ENCODE measurements at regions not wholly inside any gene's neighbourhood (a gene's known extent, or its start where the extent isn't known, plus 50 kb on each side); places are given as distances from the start of the nearest gene placed in this dataset.

GRCh38 chr3:20396335-20396734 lies 210.3 kb upstream of the SGO1 start:
- Histone ChIP-seq H3K4me1 (ENCODE audit: control insufficient read depth, insufficient read depth, low read length) (no peaks in the 10 kb centered on the region), H3K36me3 (ENCODE audit: control insufficient read depth, insufficient read depth, low read length) (no peaks in the 10 kb centered on the region), H3K27ac (ENCODE audit: low read length) (no peak overlapping the region), H3K27me3 (ENCODE audit: control insufficient read depth, insufficient read depth, low read length) (no peaks in the 10 kb centered on the region), H3K4me3 (ENCODE audit: low read depth in 2 of 2, low read length in 2 of 2) (no peak overlapping the region), H3K9me3 (ENCODE audit: control insufficient read depth, insufficient read depth, low read depth, low read length) (no peaks in the 10 kb centered on the region)
- ChIA-PET POLR2A (no interaction called here), CTCF (no interaction called here)
- TF ChIP-seq TCF7L2 (IDR thresholded peaks at IDR 0.05; ENCODE audit: low read depth, low read length), result no peak
- no peak for TF ChIP-seq SIN3A (IDR thresholded peaks at IDR 0.05; ENCODE audit: borderline replicate concordance, insufficient read depth, low read depth, low read length)
- no peak for TF ChIP-seq POLR2AphosphoS5 (IDR thresholded peaks at IDR 0.05; ENCODE audit: low read depth, low read length)
- TF ChIP-seq, protein P1, sequence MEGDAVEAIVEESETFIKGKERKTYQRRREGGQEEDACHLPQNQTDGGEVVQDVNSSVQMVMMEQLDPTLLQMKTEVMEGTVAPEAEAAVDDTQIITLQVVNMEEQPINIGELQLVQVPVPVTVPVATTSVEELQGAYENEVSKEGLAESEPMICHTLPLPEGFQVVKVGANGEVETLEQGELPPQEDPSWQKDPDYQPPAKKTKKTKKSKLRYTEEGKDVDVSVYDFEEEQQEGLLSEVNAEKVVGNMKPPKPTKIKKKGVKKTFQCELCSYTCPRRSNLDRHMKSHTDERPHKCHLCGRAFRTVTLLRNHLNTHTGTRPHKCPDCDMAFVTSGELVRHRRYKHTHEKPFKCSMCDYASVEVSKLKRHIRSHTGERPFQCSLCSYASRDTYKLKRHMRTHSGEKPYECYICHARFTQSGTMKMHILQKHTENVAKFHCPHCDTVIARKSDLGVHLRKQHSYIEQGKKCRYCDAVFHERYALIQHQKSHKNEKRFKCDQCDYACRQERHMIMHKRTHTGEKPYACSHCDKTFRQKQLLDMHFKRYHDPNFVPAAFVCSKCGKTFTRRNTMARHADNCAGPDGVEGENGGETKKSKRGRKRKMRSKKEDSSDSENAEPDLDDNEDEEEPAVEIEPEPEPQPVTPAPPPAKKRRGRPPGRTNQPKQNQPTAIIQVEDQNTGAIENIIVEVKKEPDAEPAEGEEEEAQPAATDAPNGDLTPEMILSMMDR (IDR thresholded peaks at IDR 0.05), result no peak
- TF ChIP-seq, protein P2, sequence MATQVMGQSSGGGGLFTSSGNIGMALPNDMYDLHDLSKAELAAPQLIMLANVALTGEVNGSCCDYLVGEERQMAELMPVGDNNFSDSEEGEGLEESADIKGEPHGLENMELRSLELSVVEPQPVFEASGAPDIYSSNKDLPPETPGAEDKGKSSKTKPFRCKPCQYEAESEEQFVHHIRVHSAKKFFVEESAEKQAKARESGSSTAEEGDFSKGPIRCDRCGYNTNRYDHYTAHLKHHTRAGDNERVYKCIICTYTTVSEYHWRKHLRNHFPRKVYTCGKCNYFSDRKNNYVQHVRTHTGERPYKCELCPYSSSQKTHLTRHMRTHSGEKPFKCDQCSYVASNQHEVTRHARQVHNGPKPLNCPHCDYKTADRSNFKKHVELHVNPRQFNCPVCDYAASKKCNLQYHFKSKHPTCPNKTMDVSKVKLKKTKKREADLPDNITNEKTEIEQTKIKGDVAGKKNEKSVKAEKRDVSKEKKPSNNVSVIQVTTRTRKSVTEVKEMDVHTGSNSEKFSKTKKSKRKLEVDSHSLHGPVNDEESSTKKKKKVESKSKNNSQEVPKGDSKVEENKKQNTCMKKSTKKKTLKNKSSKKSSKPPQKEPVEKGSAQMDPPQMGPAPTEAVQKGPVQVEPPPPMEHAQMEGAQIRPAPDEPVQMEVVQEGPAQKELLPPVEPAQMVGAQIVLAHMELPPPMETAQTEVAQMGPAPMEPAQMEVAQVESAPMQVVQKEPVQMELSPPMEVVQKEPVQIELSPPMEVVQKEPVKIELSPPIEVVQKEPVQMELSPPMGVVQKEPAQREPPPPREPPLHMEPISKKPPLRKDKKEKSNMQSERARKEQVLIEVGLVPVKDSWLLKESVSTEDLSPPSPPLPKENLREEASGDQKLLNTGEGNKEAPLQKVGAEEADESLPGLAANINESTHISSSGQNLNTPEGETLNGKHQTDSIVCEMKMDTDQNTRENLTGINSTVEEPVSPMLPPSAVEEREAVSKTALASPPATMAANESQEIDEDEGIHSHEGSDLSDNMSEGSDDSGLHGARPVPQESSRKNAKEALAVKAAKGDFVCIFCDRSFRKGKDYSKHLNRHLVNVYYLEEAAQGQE (IDR thresholded peaks at IDR 0.05; ENCODE audit: insufficient read depth in 1 of 2, low read depth in 2 of 2, low read length in 1 of 2), result no peak
- ATAC-seq (no peak), DNase-seq (ENCODE audit: low read depth, low spot score) (no peak)
- intact Hi-C loops (cut with micrococcal nuclease; ENCODE audit: unreplicated experiment) (no loop called here), in situ Hi-C loops (cut with HindIII; ENCODE audit: low pct_unique_long_range_greater_than_20kb, low sequenced_read_pairs) (no loop called here)
- no TSS peak for BruUV-seq (replicated peaks)

DNA sequence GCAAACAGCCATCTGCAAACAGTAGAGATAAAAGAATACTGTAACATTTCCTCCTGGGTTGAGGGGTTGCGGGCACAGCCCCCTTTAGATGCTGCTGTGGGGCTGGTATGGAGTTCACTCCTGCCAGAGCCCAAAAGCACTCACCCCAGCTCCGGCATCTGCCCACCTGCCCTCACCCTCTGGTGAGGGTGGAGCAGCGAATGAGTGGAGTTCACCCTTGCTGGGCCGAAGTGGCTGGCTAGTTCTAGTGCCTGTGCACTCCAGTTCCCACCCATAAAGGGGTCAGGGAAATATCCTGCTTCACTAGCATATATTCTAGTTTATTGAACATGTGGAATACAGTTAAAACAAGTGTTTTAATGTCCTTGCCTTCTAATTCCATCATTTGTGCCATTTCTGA lies 209.7 kb upstream of the SGO1 start:
- BruUV-seq (replicated peaks), result no TSS peak
- DNase-seq (ENCODE audit: low read depth, low spot score) (no peak), ATAC-seq (no peak)
- POLR2A ChIA-PET, result no interaction called here
- in situ Hi-C loops (cut with HindIII; ENCODE audit: low pct_unique_long_range_greater_than_20kb, low sequenced_read_pairs) (no loop called here), intact Hi-C loops (cut with micrococcal nuclease; ENCODE audit: unreplicated experiment) (no loop called here)
- Histone ChIP-seq H3K27ac (ENCODE audit: low read length) (no peak overlapping the region), H3K27me3 (ENCODE audit: control insufficient read depth, insufficient read depth, low read length) (no peaks in the 10 kb centered on the region), H3K9me3 (ENCODE audit: control insufficient read depth, insufficient read depth, low read depth, low read length) (no peaks in the 10 kb centered on the region), H3K4me1 (ENCODE audit: control insufficient read depth, insufficient read depth, low read length) (no peaks in the 10 kb centered on the region), H3K36me3 (ENCODE audit: control insufficient read depth, insufficient read depth, low read length) (no peaks in the 10 kb centered on the region), H3K4me3 (ENCODE audit: low read depth in 2 of 2, low read length in 2 of 2) (no peak overlapping the region)
- TF ChIP-seq SIN3A (IDR thresholded peaks at IDR 0.05; ENCODE audit: borderline replicate concordance, insufficient read depth, low read depth, low read length), result no peak
- no peak for TF ChIP-seq TCF7L2 (IDR thresholded peaks at IDR 0.05; ENCODE audit: low read depth, low read length)
- TF ChIP-seq, protein P2 (IDR thresholded peaks at IDR 0.05; ENCODE audit: insufficient read depth in 1 of 2, low read depth in 2 of 2, low read length in 1 of 2), result no peak
- no peak for TF ChIP-seq POLR2AphosphoS5 (IDR thresholded peaks at IDR 0.05; ENCODE audit: low read depth, low read length)
- TF ChIP-seq, protein P1 (IDR thresholded peaks at IDR 0.05), result no peak
- CTCF ChIA-PET, result no interaction called here

Measured in Panc1 (cell line).